HS-27A (cell line): ENCODE measurements at regions not wholly inside any gene's neighbourhood (a gene's known extent, or its start where the extent isn't known, plus 50 kb on each side); places are given as distances from the start of the nearest gene placed in this dataset.
"Not testable (repeated sequence)": the region's sequence is repeated elsewhere in the genome, so short reads cannot be mapped to it uniquely, and the experiment has no call there.

ENCODE experiments used
- DNase-seq: peaks from one replicate; pipeline ENCODE4 v3.0.0-alpha.2; 2012; ENCODE audit warnings: low read depth, missing footprints

GRCh38 chr6:11847515-11848345 lies 69.1 kb upstream of the ADTRP start:
- DNase-seq: no peak

DNA sequence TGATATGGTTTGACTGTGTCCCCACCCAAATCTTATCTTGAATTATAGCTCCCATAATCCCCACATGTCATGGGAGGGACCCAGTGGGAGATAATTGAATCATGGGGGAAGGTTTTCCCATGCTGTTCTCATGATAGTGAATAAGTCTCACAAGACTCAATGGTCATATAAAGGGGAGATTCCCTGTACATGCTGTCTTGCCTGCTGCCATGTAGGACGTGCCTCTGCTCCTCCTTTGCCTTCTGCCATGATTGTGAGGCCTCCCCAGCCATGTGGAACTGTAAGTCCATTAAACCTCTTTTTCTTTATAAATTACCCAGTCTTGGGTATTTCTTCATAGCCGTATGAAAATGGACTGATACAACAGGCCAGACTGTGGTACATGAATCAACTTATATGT lies 68.5 kb upstream of the ADTRP start:
- not testable (repeated sequence) for DNase-seq

GRCh38 chr6:11845664-11846577 lies 67.3 kb upstream of the ADTRP start:
- no peak for DNase-seq

DNA sequence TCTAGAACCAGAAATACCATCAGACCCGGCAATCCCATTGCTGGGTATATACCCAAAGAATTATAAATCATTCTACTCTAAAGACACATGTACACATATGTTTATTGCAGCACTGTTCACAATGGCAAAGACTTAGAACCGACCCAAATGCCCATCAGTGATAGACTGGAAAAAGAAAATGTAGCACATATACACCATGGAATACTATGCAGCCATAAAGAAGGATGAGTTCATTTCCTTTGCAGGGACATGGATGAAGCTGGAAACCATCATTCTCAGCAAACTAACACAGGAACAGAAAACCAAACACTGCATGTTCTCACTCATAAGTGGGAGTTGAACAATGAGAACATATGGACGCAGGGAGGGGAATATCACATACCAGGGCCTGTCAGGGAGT lies 64.2 kb upstream of the ADTRP start:
- not testable (repeated sequence) for DNase-seq

- DNase-seq: no peak
These were observed 56.5 kb upstream of the ADTRP start for GRCh38 chr6:11835065-11835464.

DNA sequence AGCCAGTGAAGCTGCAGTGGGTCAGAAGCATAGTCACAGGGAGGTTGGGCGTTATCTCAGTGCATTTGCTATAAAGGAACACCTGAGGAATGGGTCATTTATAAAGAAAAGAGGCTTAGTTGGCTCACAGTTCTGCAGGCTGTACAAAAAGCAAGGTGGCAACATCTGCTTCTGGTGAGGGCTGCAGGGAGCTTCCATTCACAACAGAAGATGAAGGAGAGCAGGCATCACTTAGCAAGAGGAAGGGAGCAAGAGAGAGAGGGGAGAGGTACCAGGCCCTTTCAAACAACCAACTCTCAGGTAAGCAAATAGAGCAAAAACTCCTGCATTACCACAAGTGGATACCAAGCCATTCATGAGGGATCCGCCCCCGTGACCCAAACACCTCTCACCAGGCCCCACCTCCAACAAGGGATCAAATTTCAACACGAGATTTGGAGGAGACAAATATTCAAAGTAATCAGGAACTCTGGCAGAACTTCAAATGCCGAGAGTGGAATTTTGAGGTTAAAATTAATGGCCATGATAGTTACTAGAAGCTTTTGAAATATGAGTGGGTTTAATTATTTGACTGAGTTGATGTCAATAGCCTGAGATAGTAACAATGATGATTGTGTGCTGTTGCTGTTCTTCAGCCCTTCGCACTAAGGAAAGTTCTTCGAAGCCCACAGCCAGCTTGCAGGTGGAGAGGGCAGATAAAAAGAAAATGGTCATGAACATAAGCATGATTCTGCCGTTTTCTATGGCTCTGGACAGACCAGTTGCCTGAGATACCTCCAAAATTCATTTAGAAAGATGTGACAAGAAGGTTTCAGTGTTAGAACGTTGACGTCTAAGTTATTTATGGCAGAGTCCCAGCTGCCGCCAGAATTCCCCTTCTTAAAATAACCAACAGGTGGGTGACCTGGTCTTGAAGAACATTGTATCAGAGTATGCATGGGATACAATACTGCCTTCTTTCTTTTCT lies 55.3 kb upstream of the ADTRP start:
- no peak for DNase-seq

DNA sequence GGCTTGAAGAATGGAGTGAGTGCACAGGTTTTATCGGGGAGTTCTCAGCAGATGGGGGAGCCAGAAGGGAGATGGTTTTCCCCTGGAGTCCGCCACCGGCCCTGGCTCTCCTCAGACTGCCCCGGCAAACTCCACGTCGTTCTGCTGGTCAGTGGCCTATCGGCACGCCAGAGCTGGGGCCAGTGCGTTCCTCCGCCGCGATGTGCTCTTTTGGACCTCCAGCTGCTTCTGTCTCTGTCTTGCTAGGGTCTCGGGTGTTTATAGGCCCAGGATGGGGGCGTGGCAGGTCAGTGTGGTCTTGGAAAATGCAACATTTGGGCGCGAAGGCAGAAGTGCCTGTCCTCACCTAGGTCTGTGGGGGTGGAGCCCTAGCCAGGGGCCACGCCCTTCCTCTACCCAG lies 53.0 kb upstream of the ADTRP start:
- DNase-seq: no peak

DNA sequence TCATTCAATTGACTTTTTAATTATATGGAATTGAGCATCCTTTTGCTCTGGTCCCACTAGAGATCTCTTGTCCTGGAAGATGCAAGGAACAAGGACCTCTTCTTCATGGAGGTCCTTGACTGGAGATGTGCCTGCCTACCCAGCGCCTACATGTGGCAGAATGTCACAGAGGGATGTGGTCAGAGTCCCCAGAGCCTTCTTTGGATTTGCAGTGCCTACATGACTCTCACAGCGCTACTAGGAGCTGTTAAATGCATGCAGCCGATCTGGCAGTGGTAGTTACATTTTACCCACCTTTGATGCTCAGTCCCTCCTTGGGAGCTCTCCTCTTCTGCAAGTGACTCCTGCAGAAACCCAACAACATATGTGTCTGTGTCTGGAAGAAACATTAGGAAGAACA lies 51.9 kb upstream of the ADTRP start:
- no peak for DNase-seq

GRCh38 chr6:11830105-11830504 lies 51.5 kb upstream of the ADTRP start:
- no peak for DNase-seq

DNA sequence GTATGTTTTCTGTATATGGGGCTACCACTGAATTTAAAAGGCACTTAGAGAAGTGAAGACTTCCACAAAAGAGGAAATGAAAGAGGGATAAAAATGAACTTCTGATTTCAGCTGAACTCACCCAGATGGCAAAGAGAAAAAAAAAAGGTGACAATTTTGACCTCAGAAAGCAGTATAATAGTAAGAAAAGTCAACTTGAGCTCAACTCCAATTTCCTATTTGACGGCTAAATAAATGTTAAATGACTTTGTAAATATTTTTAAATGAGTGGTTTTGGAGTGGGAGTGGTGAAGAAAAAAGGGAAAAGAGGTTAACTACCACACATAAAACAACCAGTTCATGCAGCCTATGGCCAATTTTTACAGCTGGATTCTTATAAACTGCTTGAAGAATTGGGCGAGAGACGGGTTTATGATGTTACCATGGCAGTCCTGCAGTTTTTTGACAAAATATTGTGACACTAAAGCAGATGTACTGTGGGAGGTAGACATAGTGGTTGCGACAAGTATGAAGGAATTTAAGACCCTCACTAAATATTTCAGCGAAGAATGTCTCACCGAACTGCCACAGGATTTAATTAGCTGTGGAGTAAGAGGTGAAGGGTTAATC lies 49.8 kb upstream of the ADTRP start:
- no peak for DNase-seq
